DOHH2 (cell line): ENCODE measurements at regions not wholly inside any gene's neighbourhood (a gene's known extent, or its start where the extent isn't known, plus 50 kb on each side); places are given as distances from the start of the nearest gene placed in this dataset.

Experiments
- H3F3A ChIP-seq: fragments of 200-600 bp; sonication (generic), shearing (Covaris generic); 2 replicates; pipeline ENCODE4 v1.6.0; 2016; ENCODE audit warnings: antibody characterized with exemption, mild to moderate bottlenecking; ENCODE audit not compliant: control insufficient read depth, insufficient read depth
- H3K27ac ChIP-seq: fragments of 200-600 bp; sonication (generic); 2 replicates; pipeline ENCODE4 v1.5.1; 2014; ENCODE audit warnings: low read depth, mild to moderate bottlenecking, low read length, moderate library complexity
- H3K27me3 ChIP-seq: fragments of 200-600 bp; sonication (generic); 2 replicates; pipeline ENCODE4 v1.6.1; 2014; ENCODE audit warnings: mild to moderate bottlenecking, low read length, mixed read lengths; ENCODE audit not compliant: control insufficient read depth
- H3K36me3 ChIP-seq: fragments of 200-600 bp; sonication (generic); 2 replicates; pipeline ENCODE4 v1.6.1; 2014; ENCODE audit warnings: mild to moderate bottlenecking, low read length, moderate library complexity, mixed read lengths; ENCODE audit not compliant: control insufficient read depth
- H3K4me1 ChIP-seq: fragments of 200-600 bp; sonication (generic); 2 replicates; pipeline ENCODE4 v1.6.1; 2014; ENCODE audit warnings: mild to moderate bottlenecking, low read length, mixed read lengths; ENCODE audit not compliant: control insufficient read depth
- H3K4me2 ChIP-seq: fragments of 200-600 bp; sonication (generic); 2 replicates; pipeline ENCODE4 v1.6.0; 2014; ENCODE audit warnings: mild to moderate bottlenecking, low read length, moderate library complexity
- H3K4me3 ChIP-seq: fragments of 200-600 bp; sonication (generic); 2 replicates; pipeline ENCODE4 v1.5.1; 2014; ENCODE audit warnings: mild to moderate bottlenecking, low read length, mixed read lengths
- H3K79me2 ChIP-seq: fragments of 200-600 bp; sonication (generic); 2 replicates; pipeline ENCODE4 v1.6.1; 2014; ENCODE audit warnings: mild to moderate bottlenecking, low read length, mixed read lengths; ENCODE audit not compliant: control insufficient read depth
- H3K9me2 ChIP-seq: fragments of 200-600 bp; sonication (generic); replicated peaks from 2 replicates; pipeline ENCODE4 v1.6.1; 2014; ENCODE audit warnings: mild to moderate bottlenecking, low read length, mixed read lengths; ENCODE audit not compliant: control insufficient read depth
- H3K9me3 ChIP-seq: fragments of 200-600 bp; sonication (generic); 2 replicates; pipeline ENCODE4 v1.6.1; 2014; ENCODE audit warnings: antibody characterized with exemption, low read length, mixed read lengths; ENCODE audit not compliant: control insufficient read depth, insufficient read depth
- H4K20me1 ChIP-seq: fragments of 200-600 bp; sonication (generic); 2 replicates; pipeline ENCODE4 v1.6.0; 2014; ENCODE audit warnings: low read depth, mild to moderate bottlenecking, antibody characterized with exemption, low read length, moderate library complexity; ENCODE audit not compliant: control insufficient read depth, insufficient read depth
- CTCF ChIP-seq: fragments of 200-600 bp; sonication (generic); IDR thresholded peaks from one replicate; pipeline ENCODE4 v1.5.1; 2014; ENCODE audit warnings: antibody characterized with exemption, mild to moderate bottlenecking, low read depth, low read length; ENCODE audit not compliant: poor library complexity, severe bottlenecking
- EZH2phosphoT487 ChIP-seq: fragments of 200-600 bp; sonication (generic); IDR thresholded peaks from 2 replicates; pipeline ENCODE4 v1.6.1; 2017; ENCODE audit warnings: borderline replicate concordance, mild to moderate bottlenecking, antibody characterized with exemption, low read length, moderate library complexity, mixed read lengths

- Histone ChIP-seq H3K36me3 (no peaks in the 10 kb centered on the region), H3K4me3 (no peak overlapping the region), H3K4me1 (no peaks in the 10 kb centered on the region), H3K27ac (no peak overlapping the region), H3F3A (no peaks in the 10 kb centered on the region), H3K27me3 (no peaks in the 10 kb centered on the region), H4K20me1 (no peaks in the 10 kb centered on the region), H3K4me2 (no peak overlapping the region), H3K9me3 (no peaks in the 10 kb centered on the region), H3K9me2 (no peaks in the 10 kb centered on the region), H3K79me2 (no peaks in the 10 kb centered on the region)
- TF ChIP-seq CTCF, result no peak
- no peak for TF ChIP-seq EZH2phosphoT487
Measured at GRCh38 chr9:12066455-12067035, 626.6 kb upstream of the TYRP1 start.

GRCh38 chr9:12069366-12069765, 623.8 kb upstream of the TYRP1 start:
- Histone ChIP-seq H3K4me3 (no peak overlapping the region), H3K36me3 (no peaks in the 10 kb centered on the region), H3K4me1 (no peaks in the 10 kb centered on the region), H3K27me3 (no peaks in the 10 kb centered on the region), H4K20me1 (no peaks in the 10 kb centered on the region), H3K4me2 (no peak overlapping the region), H3K27ac (no peak overlapping the region), H3K9me3 (no peaks in the 10 kb centered on the region), H3F3A (no peaks in the 10 kb centered on the region), H3K79me2 (no peaks in the 10 kb centered on the region), H3K9me2 (no peaks in the 10 kb centered on the region)
- TF ChIP-seq EZH2phosphoT487 (no peak), CTCF (no peak)

GRCh38 chr9:12085399-12085798, 607.8 kb upstream of the TYRP1 start:
- Histone ChIP-seq H3K4me3 (no peak overlapping the region), H4K20me1 (no peaks in the 10 kb centered on the region), H3K36me3 (no peaks in the 10 kb centered on the region), H3K27me3 (no peaks in the 10 kb centered on the region), H3F3A (no peaks in the 10 kb centered on the region), H3K9me3 (no peaks in the 10 kb centered on the region), H3K79me2 (no peaks in the 10 kb centered on the region), H3K4me1 (no peaks in the 10 kb centered on the region), H3K27ac (no peak overlapping the region), H3K4me2 (no peak overlapping the region), H3K9me2 (no peaks in the 10 kb centered on the region)
- no peak for TF ChIP-seq EZH2phosphoT487
- TF ChIP-seq CTCF, result no peak
